ENCODE measurements at regions not wholly inside any gene's neighbourhood (a gene's known extent, or its start where the extent isn't known, plus 50 kb on each side); places are given as distances from the start of the nearest gene placed in this dataset.

DNA sequence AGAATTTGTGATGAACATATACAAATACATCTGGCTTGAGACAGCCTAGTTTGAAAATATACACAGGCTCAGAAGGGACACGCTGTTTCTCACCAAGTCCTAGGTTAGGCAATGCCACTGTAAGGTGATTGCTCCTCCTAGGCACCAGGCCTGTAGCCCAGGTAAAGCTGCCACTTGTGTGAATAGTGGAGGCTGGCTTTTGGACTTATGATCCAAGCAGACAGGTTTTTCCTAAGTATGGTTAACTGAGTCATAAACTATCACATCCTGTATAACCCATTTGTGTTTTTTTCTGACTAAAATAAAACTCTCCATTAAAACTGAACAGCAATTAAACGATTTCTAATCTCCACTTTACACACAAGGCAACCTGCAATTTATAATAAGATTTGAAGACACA lies 81.0 kb downstream of the SEMA4F start:
- DNase-seq: no peak

DNA sequence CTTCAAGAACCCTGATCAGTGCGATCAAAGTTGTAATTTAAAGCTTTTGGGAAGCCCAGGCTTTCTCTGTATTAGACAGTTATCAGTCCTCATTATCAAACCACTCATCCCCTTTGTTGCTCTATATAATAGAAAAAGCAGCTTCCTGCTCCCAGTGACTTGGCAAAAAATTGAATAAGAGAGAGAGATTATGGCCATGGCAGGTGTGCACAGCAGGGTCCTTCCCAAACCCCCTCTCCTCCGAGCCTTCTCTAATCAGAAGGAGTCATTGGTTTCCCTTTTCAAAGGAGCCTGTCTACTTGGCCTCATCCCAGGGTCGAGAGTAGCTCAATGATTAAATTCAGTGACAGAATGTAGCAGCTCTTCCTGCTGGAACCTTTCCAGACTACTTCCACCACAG lies 81.5 kb downstream of the SEMA4F start:
- DNase-seq: no peak

DNA sequence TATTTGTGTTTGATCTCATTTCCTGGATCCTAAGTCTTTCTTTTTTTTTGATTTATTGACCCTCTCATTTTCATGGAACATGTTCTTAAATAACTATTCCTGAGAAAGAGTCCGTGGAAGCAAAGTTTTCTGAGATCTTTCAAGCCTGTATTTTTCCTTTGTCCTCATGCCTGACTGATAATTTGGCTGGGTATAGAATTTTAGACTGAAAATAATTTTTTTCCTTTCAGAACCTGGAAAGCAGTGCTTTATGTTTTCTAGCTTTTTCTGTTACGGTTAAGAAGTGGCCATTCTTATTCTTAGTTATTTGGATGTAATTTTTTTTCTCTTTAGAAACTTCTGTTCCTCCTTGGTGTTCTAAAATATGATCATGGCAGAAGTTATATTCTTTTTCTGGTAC lies 82.5 kb downstream of the SEMA4F start:
- DNase-seq: no peak

DNA sequence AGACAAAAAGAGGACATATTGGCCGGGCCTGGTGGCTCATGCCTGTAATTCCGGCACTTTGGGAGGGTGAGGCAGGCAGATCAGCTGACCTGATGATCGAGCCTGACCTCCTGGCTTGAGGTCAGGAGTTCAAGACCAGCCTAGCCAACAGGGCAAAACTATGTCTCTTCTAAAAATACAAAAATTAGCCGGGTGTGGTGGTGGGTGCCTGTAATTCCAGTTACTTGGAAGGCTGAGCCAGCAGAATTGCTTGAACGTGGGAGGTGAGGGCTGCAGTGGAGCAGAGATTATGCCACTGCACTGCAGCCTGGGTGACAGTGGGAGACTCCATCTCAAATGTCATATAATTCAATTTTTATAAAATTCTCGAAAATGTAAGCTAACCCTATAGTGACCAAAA lies 84.5 kb downstream of the SEMA4F start:
- no peak for DNase-seq

DNA sequence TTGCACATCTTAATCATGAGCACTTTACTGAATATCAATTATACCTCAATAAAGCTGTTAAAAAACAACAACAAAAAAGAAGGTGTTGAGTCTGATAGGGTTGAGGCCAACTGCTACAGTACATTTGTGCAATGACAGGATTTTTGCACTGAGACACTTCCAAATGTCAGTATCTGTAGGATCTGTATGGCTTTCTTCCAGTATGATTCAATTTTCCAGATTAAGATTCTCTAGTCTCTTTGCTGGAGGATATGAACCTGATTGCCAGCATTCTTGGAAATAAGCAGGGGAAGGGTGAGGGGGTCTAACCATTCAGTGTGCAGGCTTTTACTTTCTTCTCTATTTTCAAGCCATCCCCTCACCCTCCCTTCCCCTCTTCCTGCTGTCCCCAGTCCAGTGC lies 85.1 kb downstream of the SEMA4F start:
- DNase-seq: no peak

DNA sequence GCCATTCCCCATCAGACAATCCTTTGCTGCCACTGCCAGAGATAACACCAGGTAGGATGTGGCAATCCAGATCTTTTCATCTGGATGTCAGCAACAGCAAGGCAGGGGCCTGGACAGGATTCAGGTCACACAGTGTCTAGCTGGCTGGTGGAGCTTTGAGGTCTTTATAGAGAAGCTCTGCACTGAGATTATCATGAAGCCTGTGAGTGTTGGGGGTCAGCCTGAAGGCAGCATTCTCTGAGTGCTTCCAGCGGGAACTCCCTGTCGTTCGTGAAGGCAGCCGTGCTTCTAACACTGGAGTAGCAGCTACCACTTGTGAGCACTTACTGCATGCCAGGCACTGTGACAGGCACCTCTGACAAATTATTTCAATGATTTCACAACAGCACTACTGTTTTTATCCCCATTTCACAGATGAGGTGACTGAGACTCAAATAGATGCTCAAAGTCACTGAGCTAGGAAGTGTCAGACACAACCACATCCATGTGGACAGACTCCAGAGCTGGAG lies 85.7 kb downstream of the SEMA4F start:
- DNase-seq: no peak

DNA sequence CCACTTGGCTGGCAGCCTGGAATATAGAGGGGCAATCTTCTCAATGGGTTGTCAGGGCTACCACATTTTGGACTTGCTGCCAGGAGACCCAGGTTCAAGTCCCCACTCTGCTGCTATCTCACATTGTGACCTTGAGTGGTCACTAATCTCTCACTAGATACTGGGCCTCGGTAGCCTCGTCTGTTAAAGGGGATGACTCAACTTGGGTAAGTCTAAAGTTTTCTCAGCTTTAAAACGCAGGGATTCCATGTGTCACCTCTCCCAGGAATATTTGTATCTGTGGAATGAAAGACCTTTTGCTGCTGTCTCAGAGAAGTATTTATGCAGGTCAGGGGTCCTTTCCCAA lies 86.3 kb downstream of the SEMA4F start:
- no peak for DNase-seq

DNA sequence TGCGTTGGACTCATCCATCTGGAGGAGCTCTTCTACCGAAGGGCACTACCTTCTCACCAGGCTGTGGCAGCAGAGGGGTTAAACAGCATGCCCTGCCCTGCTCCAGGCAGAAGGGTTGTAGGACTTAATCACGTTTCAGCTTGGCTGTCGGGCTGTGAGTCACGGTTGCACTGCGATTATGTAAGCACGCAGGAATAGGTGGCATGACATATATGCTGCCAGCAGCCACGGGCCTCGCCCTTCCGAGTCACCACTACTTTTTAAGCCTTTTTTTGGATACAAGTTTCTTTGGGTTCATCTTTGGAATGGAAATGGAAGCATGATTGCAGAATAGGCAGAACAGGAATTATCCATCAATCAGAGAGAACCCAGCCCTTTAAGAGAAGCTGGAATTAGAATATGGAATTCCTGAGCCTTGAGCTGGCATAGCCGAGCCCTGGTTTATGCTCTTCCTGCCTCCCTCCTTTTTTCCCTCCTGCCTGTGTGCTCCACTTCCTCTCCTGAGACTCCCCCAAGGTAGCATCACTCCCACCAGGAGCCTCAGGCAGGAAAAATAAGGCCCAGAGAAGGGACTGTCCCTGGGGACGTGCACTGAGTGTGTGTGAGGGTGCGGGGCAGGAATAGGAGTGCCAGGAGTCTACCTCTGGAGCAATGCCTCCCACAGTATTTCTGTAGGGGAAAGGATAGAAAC lies 86.8 kb downstream of the SEMA4F start:
- peak; percentile 58 for DNase-seq

DNA sequence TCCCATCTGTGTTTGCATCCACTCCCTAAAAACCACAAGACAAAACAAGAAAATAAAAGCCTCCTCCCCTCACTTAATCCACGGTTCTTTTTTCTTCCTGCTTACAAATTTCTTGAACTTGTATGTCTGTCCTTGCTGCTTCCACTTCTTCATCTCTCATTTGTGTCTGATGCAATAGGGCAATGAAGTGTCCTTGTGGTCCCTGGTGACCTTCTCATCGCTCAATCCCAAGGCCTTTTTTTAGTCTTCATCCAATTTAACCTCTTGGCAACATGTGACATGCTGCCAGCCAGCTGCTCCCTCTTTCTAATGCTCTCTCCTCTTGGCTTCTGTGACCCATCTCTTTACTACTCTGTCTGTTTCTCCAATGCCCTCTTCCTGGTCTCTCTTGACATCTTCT lies 87.6 kb downstream of the SEMA4F start:
- no peak for DNase-seq

DNA sequence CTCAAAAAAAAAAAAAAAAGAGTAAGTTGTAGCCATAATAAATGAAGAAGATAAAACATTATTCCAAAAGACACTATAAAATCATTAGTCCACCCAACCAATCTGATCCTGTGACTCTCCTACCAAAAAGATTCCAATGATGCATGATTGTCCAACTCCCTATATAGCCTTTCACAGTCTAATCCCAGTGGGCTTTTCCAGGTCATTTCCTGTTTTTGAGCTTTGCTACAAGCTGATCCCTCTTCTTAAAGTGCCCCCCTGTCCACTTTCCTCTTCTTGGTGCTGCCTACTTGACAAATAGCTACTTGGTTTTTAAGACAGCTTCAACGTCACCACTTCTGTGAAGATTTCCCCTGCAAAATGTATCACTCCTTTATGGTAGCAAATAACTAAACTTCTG lies 88.4 kb downstream of the SEMA4F start:
- DNase-seq: no peak

DNA sequence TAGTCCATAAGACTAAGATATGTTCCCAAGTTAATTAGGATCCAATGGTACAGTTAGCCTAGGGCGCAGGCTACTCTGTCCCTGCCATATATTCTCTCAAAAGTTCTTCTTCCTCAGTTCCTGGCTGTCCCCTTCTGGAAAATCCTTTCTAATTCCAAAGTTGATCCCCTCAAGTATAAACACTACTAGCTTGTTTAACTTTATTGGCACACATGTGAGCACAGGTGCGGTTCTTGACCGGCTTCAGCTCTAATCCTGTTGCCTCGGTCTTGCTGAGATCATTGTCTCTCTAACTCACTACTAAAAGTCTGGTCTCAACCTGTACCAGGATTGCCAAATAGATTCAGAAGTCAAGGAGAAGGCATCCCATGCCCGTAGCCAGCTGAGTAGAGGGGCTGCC lies 89.0 kb downstream of the SEMA4F start:
- no peak for DNase-seq

DNA sequence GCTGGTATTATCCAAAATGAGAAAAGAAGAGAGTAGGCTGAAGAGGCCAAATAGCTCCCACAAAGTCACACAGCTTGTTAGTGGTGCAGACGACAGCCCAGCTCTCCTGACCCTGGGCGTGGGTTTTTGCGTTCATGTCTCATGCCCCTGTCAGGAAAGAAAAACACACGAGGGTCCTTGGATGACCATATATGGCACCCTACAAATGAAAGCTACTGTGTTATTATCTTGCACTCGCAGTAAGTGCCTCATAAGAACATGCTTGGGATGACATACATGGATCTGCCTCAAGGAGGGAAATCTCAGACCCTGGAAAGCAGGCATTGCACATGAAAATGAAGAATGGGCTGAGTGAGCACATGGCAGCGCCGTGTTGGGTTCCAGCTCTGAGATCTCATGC lies 89.7 kb downstream of the SEMA4F start:
- DNase-seq: no peak

DNA sequence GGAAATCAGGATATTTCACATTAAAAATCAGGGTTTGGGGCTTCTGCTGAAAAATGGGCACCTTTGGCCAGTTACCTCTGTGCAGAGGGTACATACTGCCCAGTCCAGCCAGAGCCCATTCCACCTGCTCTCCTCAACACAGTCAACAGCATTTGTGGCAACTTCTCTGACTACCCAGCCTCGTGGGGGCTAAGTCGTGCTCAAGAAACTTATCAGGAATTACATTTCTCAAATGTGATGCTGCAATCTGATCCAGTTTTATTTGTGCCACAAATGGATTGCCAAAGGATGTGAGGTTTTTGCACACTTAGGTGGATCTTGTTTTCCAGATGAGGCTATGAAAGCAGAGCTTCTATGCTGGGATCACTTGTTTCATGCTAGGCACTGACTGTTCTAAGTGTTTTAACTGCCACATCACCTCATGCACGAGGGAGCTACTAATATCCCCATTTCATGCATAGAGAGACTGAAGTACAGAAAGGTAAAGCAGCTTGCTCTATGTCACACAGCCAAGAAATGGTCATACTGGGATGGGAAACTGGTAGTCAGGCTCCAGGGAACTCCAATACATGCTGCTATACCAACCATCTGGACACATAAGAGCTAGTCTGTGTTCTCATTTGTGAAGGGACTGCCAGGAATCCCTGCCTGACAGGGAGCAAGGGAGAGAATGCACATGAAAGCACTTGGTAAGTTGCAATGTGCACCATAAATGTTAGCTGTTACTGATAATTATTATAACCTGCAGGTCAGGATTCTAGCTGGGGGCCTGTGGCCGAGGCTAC lies 89.0 kb upstream of the HK2 start:
- no peak for DNase-seq

DNA sequence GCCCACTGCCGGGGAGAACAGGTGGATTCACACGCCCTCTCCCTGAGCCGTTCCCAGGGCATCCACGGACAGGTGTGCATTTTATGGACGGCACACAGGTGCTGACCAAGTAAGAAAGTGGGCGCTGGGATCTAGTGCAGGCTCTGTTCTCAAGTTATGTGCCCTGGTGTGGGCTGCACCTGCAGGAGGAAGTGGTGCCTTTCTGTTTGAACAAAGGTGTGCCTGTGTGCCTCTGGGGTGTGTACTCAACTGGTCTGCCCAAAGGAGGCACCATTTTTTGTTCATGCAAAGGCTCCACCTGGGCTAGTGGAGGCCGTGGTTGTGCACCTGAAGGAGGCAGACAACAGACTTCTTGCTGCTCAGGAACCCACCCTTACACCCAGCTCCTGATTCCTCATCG lies 88.2 kb upstream of the HK2 start:
- DNase-seq: no peak

DNA sequence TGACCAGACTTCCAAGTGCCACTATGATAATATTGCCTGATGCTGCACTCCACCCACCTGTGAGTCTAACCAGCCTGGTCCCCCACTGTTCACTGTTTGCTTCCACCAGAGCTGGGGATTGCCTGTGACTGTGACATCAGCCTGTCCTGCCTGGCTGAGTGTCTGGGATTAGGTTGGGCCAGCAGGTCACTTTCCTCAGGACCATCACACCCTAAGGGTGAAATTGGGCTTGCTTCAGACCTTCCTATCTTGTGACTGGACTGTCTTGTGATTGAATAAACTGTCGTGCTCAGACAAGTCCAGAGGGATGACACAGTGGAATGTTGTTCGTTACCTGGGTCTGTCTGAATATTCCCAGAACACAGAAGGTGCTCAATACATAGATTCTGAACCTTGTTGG lies 87.4 kb upstream of the HK2 start:
- no peak for DNase-seq

DNA sequence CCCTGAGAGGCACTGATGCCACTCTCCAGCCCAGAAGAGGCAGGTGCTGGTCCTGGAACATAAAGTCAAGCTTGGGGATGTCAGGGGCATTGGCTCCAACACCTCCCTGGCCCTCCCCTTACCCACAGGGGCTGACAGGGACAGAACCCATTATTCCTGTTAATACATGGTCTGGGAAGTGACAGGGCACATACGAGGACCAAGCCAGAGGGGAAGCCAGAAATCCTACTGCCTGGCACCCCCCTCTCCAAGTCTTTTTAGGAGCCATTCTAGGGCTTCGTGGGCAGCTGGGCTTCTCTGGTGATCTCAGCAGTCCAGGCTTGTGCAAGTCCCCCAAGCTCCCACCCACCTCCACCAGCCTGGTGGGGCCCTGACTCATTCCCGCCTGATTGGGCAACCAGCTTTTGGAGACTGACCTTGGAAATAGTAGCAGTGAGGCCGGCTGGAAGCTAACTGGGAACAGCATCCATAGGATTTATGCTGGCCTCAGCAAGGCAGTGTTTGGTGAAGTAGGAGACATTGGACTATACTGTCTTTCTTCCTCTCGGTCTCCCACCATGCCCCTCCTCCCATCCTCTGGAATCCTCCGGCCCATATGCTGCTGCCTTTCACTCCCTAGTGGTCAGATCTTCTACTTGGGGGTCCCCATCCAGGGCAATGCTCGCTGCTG lies 86.4 kb upstream of the HK2 start:
- no peak for DNase-seq

DNA sequence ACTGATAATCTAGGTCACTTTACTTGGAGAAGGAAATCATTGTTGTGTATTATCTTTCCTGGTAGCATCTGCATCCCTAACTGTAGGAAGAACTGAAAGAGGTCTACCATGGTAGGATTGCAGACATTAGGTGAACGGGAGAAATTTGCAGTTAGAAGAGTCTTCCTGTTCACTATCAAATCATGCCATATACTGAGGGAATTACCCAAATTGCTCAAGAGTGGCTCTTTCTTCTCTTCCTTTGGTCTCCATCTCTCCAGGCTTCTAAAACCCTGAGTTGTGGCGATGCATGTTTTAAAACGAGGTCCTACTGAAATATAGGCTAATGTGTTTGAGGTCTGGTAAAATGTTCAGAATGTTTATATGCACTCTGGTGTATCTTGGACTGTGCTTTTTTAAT lies 85.3 kb upstream of the HK2 start:
- no peak for DNase-seq

DNA sequence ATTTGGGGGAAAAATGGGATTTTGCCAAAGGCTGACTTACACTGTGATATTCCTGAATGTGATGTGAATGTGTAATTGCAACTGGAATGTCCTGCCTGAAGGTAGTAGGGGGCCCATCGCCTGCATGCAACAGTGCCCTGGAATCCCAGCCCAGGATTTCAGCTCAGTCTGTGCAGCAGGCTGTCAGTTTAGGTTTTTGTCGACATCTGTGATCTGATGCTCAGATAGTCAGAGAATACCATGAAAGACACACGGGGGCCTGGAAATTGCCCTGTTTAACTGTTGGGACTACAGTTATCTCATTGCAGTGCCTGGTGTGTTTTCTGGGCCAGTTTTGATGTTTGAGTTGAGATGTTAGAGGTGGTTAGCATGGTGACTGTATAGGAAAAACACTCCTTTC lies 84.5 kb upstream of the HK2 start:
- DNase-seq: no peak

DNA sequence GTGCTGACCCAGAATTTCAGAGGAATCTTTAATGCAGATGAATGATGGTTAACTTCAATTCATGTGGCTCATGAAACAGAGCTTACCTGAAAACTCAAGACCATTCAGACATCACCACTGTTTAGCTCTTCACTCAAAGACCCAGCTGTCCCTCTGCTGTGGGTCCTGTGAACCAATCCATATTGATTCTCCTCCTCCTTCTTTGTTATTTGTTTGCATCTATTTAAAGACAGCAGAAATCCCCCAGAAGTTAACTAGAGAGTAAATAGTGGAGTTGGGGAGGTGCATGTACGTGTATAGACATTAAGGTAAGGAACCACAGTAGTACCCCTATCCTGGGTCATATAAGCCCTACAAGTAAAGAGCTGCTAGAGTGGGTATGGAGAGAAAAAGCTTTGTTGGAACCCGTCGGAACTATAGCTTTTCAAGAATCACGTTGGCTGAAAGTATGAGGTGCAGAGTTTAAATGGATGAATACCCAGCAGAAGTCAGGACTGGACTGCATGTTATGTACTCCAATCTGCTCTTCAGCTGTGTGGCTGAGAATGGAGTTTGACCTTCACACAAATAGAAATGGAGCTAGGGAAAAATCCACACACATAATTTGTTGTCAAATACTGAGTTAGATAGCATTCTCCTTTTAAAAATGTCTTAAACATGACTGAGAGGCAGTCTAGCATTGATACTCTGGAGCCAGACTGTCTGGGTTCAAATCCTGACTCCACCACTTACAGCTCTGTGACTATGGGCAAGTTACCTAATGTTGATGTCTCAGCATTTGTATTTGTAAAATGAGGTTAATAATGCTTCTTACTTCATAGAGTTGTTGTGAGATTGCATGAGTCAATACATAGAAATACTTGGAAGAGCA lies 81.7 kb upstream of the HK2 start:
- no peak for DNase-seq

DNA sequence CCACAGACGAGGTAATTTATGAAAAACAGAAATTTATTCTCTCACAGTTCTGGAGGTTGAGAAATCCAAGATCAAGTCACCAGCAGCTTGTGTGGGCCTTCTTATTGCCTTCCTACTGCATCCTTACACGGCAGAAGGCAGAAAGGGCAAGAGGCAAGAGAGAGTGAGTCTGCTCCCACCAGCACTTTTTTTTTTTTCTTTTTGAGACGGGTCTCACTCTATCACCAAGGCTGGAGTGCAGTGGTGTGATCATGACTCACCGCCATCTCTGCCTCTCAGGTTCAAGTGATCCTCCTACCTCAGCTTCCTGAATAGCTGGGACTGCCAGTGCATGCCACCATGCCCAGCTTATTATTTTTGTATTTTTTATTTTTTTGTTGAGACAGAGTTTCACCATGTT lies 78.5 kb upstream of the HK2 start:
- DNase-seq: no peak

DNA sequence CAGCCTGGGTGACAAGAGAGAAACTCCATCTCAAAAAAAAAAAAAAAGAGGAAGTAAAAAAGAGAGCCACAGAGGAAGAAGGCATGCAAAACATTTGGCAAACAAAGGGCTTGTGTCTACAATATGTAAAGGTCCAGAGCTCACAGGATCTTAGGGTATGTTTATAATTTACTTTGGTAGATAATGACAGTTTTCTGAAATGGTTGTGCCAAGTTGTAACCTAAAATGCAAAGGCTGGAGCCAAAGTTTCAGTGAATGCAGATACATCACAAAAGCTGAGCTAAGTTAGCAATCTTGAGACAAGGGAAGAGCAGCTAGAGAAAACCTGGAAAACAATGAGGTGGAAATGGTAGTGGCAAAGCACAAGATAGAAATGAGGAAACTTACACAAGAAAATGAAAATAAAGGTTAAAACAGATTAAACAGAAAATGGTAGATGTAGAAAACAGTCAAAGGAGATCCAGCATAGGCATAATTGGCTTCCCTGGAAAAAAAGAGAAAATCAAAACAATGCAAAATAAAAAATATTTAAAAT lies 77.5 kb upstream of the HK2 start:
- DNase-seq: no peak

DNA sequence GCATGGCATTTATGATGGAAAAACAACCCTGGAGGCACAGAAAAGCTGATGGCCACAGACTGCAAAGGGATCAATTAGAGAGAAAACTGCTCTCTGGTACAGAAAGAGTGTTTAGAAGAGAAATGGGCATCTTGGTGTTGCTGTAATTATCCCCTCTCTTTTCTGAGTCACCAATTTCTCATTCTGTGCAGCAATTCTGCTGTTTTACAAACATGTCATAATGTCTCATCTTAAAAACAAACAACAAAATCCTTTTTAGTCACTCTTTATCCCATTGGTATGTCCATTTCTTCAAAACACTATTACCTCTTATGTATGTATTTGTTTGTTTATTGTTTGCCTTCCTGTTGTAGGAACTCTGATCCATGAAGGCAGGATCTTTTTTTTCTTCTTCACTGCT lies 73.9 kb upstream of the HK2 start:
- DNase-seq: no peak

All from 8988T (cell line).